HepG2 (cell line): ENCODE measurements at regions not wholly inside any gene's neighbourhood (a gene's known extent, or its start where the extent isn't known, plus 50 kb on each side); places are given as distances from the start of the nearest gene placed in this dataset.

Experiments used
- ATAC-seq: fragments of 200-7000 bp; cut with Tn5 transposase; 3 replicates; pipeline ENCODE4 v1.9.1; 2020; ENCODE audit warnings: mild to moderate bottlenecking, moderate library complexity
- BruUV-seq: library from RNA; stranded (reverse); fragments of 400-500 nt; replicated peaks from 2 replicates; lab custom pipeline; 2021; lab: Mats Ljungman, UMichigan
- CTCF ChIA-PET: fragments of 300-600 bp; formaldehyde crosslinking; extraction: SDS; loops from one replicate; lab custom pipeline; 2021; ENCODE audit warnings: low total read pairs, inconsistent platforms, low intra/inter-chr PET ratio; lab: Yijun Ruan, JAX
- POLR2A ChIA-PET: fragments of 350-600 bp; sonication (Branson Sonifier 250); formaldehyde crosslinking; loops from one replicate; lab custom pipeline; 2020; ENCODE audit warnings: antibody characterized with exemption, inconsistent platforms; lab: Yijun Ruan, JAX
- DNase-seq: peaks from one replicate; pipeline ENCODE4 v3.0.0-alpha.2; 2015; ENCODE audit warnings: low spot score
- FAIRE-seq: peaks from 3 replicates; lab custom pipeline; 2011; peaks lifted over from hg19 to GRCh38; lab: Jason Lieb, UNC
- H2AFZ ChIP-seq: one replicate; pipeline ENCODE4 v1.6.1; 2011; ENCODE audit warnings: low read length, inconsistent platforms
- H3K27ac ChIP-seq: fragments of 300-600 bp; 3 replicates; pipeline ENCODE4 v1.8.0; 2011; ENCODE audit warnings: mixed run types, mild to moderate bottlenecking, mixed read lengths, low read length, inconsistent platforms; ENCODE audit not compliant: insufficient read depth; ENCODE audit errors: extremely low read length
- H3K27me3 ChIP-seq, 2 experiments: fragments of 200-600 bp in 1 of 2; 2 replicates in 1 of 2; 3 replicates in 1 of 2; pipeline versions ENCODE4 v1.6.0 to v1.8.0; 2011; ENCODE audit warnings: low read length in 2 of 2, mild to moderate bottlenecking in 2 of 2, moderate library complexity in 2 of 2, inconsistent platforms in 1 of 2; ENCODE audit not compliant: insufficient read depth in 2 of 2, control insufficient read depth in 1 of 2
- H3K36me3 ChIP-seq, 2 experiments: fragments of 200-600 bp in 1 of 2; replicated peaks in 1 of 2; 2 replicates in 1 of 2; 3 replicates in 1 of 2; pipeline versions ENCODE4 v1.5.1 to v1.8.0; 2011; ENCODE audit warnings: low read length in 2 of 2, inconsistent platforms in 1 of 2; ENCODE audit not compliant: insufficient read depth in 2 of 2, control insufficient read depth in 1 of 2
- H3K4me1 ChIP-seq: 2 replicates; pipeline ENCODE4 v1.5.1; 2012; ENCODE audit warnings: low read length, inconsistent platforms; ENCODE audit not compliant: insufficient read depth
- H3K4me2 ChIP-seq: 2 replicates; pipeline ENCODE4 v1.6.0; 2011; ENCODE audit warnings: low read depth, low read length, inconsistent platforms
- H3K4me3 ChIP-seq, 3 experiments: fragments of 200-600 bp in 1 of 3; sonication (generic), shearing (Covaris generic) in 1 of 3; replicated peaks in 1 of 3; 2 replicates each; pipeline ENCODE4 v1.5.1; 2011 to 2016; ENCODE audit warnings: low read length in 3 of 3, inconsistent platforms in 2 of 3, low read depth in 2 of 3, mild to moderate bottlenecking in 2 of 3, control low read depth in 1 of 3, mixed read lengths in 1 of 3; ENCODE audit not compliant: insufficient read depth in 1 of 3
- H3K79me2 ChIP-seq: one replicate; pipeline ENCODE4 v1.6.1; 2011; ENCODE audit warnings: low read length, inconsistent platforms; ENCODE audit not compliant: insufficient read depth
- H3K9ac ChIP-seq: 2 replicates; pipeline ENCODE4 v1.6.0; 2011; ENCODE audit warnings: mild to moderate bottlenecking, low read depth, low read length, inconsistent platforms; ENCODE audit not compliant: insufficient read depth
- H3K9me3 ChIP-seq: 2 replicates; pipeline ENCODE4 v1.5.1; 2012; ENCODE audit warnings: mild to moderate bottlenecking, low read length
- H4K20me1 ChIP-seq: 2 replicates; pipeline ENCODE4 v1.6.0; 2011; ENCODE audit warnings: inconsistent platforms, mild to moderate bottlenecking, low read length, moderate library complexity; ENCODE audit not compliant: insufficient read depth
- CENPX ChIP-seq: sonication (generic); formaldehyde crosslinking; IDR thresholded peaks from 2 replicates; pipeline ENCODE4 v1.9.0; 2021; ENCODE audit warnings: mild to moderate bottlenecking, missing genetic modification reagents, moderate library complexity
- JDP2 ChIP-seq: sonication (generic); formaldehyde crosslinking; IDR thresholded peaks from 2 replicates; pipeline ENCODE4 v1.8.1; 2022; ENCODE audit warnings: missing genetic modification reagents, borderline replicate concordance
- KMT2B ChIP-seq: IDR thresholded peaks from 2 replicates; pipeline ENCODE4 v1.6.1; 2016; ENCODE audit warnings: missing genetic modification reagents, missing compliant biosample characterization
- RARG ChIP-seq: sonication (generic); formaldehyde crosslinking; IDR thresholded peaks from 2 replicates; pipeline ENCODE4 v1.4.0; 2020; ENCODE audit warnings: low read depth, mild to moderate bottlenecking, missing genetic modification reagents
- RBM39 ChIP-seq: fragments of 200-400 bp; formaldehyde crosslinking; IDR thresholded peaks from one replicate; pipeline ENCODE4 v1.6.1; 2018; ENCODE audit warnings: antibody characterized with exemption, mild to moderate bottlenecking, low read depth, low read length; ENCODE audit not compliant: poor library complexity, severe bottlenecking
- SRSF4 ChIP-seq: fragments of 200-400 bp; formaldehyde crosslinking; IDR thresholded peaks from one replicate; pipeline ENCODE4 v1.6.1; 2018; ENCODE audit warnings: mild to moderate bottlenecking, low read depth, low read length, moderate library complexity; ENCODE audit not compliant: poor library complexity, severe bottlenecking
- ZFY ChIP-seq: sonication (generic); formaldehyde crosslinking; IDR thresholded peaks from 2 replicates; pipeline ENCODE4 v1.4.0; 2020; ENCODE audit warnings: missing genetic modification reagents
- ZGPAT ChIP-seq: IDR thresholded peaks from 2 replicates; pipeline ENCODE4 v1.6.1; 2016; ENCODE audit warnings: mild to moderate bottlenecking
- WGBS: methylation state at CpG from one replicate; pipeline ENCODE4 v1.1.6; 2017; ENCODE audit warnings: low lambda C conversion rate; 5-methylcytosine and 5-hydroxymethylcytosine counted together
- in situ Hi-C: cut with HindIII; loops from 2 replicates; pipeline ENCODE4 v1.10.0; 2017; ENCODE audit warnings: low pct_unique_long_range_greater_than_20kb; ENCODE audit not compliant: extremely low pct_ligation_motif_present
- intact Hi-C: fragments of 100-400 bp; cut with micrococcal nuclease; formaldehyde crosslinking; loops from one replicate; pipeline ENCODE4 v1.10.0; 2022; ENCODE audit not compliant: unreplicated experiment
- TF ChIP-seq, protein P1 (sequence below): sonication (generic); formaldehyde crosslinking; IDR thresholded peaks from 2 replicates; pipeline ENCODE4 v1.5.1; 2020; ENCODE audit warnings: missing genetic modification reagents, mild to moderate bottlenecking, borderline replicate concordance

- no peaks in the 10 kb centered on the region for H3K79me2 ChIP-seq
- in situ Hi-C loops (no loop called here), intact Hi-C loops (no loop called here)
These were observed 926.5 kb downstream of the PDHA2 start for GRCh38 chr4:96766359-96766758.

More at GRCh38 chr4:96766359-96766758, 926.5 kb downstream of the PDHA2 start:
- ChIA-PET CTCF (no interaction called here), POLR2A (no interaction called here)
- no peak overlapping the region for H3K27ac ChIP-seq
- no peak overlapping the region for H3K9ac ChIP-seq
- no peak for ATAC-seq
- H3K27me3 ChIP-seq = no peaks in the 10 kb centered on the region
- no peak for DNase-seq
- H4K20me1 ChIP-seq = no peaks in the 10 kb centered on the region
- H2AFZ ChIP-seq = no peak overlapping the region
- BruUV-seq = no TSS peak
- TF ChIP-seq ZFY (CRISPR knock-in tag) (no peak), KMT2B (CRISPR knock-in tag) (no peak), CENPX (no peak), SRSF4 (no peak), RARG (no peak), JDP2 (CRISPR knock-in tag) (no peak), RBM39 (no peak), ZGPAT (CRISPR knock-in tag) (no peak)
- TF ChIP-seq, protein P1, sequence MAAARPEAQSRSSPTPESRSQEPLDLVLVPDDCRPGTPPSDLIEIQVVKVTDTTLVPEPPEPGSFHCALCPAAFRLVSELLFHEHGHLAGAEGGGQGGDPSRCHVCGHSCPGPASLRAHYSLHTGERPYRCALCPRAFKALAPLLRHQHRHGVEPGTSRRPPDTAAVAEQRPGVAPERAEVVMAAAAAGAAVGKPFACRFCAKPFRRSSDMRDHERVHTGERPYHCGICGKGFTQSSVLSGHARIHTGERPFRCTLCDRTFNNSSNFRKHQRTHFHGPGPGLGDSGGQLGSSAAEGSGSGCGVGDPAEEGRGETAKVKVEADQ (CRISPR knock-in tag) = no peak
- peaks cover 34% of the 10 kb centered on the region for H3K9me3 ChIP-seq
- no peak overlapping the region for H3K4me3 ChIP-seq
- FAIRE-seq = no peak
- no peaks in the 10 kb centered on the region for H3K36me3 ChIP-seq
- H3K4me2 ChIP-seq = no peak overlapping the region
- no peaks in the 10 kb centered on the region for H3K4me1 ChIP-seq
- 9% methylated on average over 5 of the region's 5 CpGs for WGBS
